PFSK-1 (cell line): ENCODE measurements at regions not wholly inside any gene's neighbourhood (a gene's known extent, or its start where the extent isn't known, plus 50 kb on each side); places are given as distances from the start of the nearest gene placed in this dataset.

Source experiments
- FOXP2 ChIP-seq: optimal IDR thresholded peaks from 2 replicates; pipeline ENCODE3; 2011; ENCODE audit warnings: borderline replicate concordance, control low read depth, inconsistent platforms; ENCODE audit not compliant: insufficient read depth; ENCODE audit errors: extremely low read length, extremely low read depth
- POLR2AphosphoS5 ChIP-seq: IDR thresholded peaks from 2 replicates; pipeline ENCODE4 v1.6.1; 2012; ENCODE audit warnings: low read depth, mild to moderate bottlenecking, control low read depth, low read length, moderate library complexity
- REST ChIP-seq, 2 experiments: IDR thresholded peaks; 2 replicates each; pipeline versions ENCODE4 v1.6.1 to v1.8.0; 2011 to 2012; ENCODE audit warnings: low read depth in 2 of 2, low read length in 2 of 2, control low read depth in 1 of 2, inconsistent platforms in 1 of 2, mild to moderate bottlenecking in 1 of 2, moderate library complexity in 1 of 2; ENCODE audit not compliant: insufficient read depth in 1 of 2
- SIN3A ChIP-seq: IDR thresholded peaks from 2 replicates; pipeline ENCODE4 v1.6.1; 2012; ENCODE audit warnings: mild to moderate bottlenecking, low read length, moderate library complexity, borderline replicate concordance; ENCODE audit not compliant: insufficient read depth
- TAF1 ChIP-seq: IDR thresholded peaks from 2 replicates; pipeline ENCODE4 v1.6.1; 2012; ENCODE audit warnings: low read length, control low read depth, borderline replicate concordance; ENCODE audit not compliant: insufficient read depth

GRCh38 chr11:31973172-31973571, 117.7 kb upstream of the RCN1 start:
- TF ChIP-seq SIN3A (no peak), POLR2AphosphoS5 (no peak), TAF1 (no peak), REST (IDR thresholded peaks at IDR 0.05; ENCODE audit: insufficient read depth in 1 of 2, low read depth in 2 of 2, low read length in 2 of 2) (no peak), FOXP2 (no peak)
